GM23338 (cell line): ENCODE measurements at regions not wholly inside any gene's neighbourhood (a gene's known extent, or its start where the extent isn't known, plus 50 kb on each side); places are given as distances from the start of the nearest gene placed in this dataset.

Source experiments
- ATAC-seq: fragments of 200-7000 bp; cut with Tn5 transposase; 3 replicates; pipeline ENCODE4 v1.9.1; 2020
- DNase-seq: peaks from one replicate; pipeline ENCODE4 v3.0.0-alpha.2; 2015; ENCODE audit warnings: low spot score
- H2AFZ ChIP-seq: fragments of 200-600 bp; sonication (generic); 2 replicates; pipeline ENCODE4 v1.8.0; 2016; ENCODE audit warnings: antibody characterized with exemption, mild to moderate bottlenecking, moderate library complexity
- H3F3A ChIP-seq: fragments of 200-600 bp; sonication (generic); replicated peaks from 2 replicates; pipeline ENCODE4 v1.8.0; 2017; ENCODE audit warnings: antibody characterized with exemption, mixed run types, low read depth
- H3K27ac ChIP-seq: fragments of 200-600 bp; sonication (generic); 2 replicates; pipeline ENCODE4 v1.6.1; 2016; ENCODE audit warnings: low read depth
- H3K27me3 ChIP-seq: fragments of 200-600 bp; sonication (generic); 2 replicates; pipeline ENCODE4 v1.8.0; 2016; ENCODE audit warnings: mild to moderate bottlenecking, mixed run types, moderate library complexity; ENCODE audit not compliant: insufficient read depth
- H3K36me3 ChIP-seq: fragments of 200-600 bp; sonication (generic); 2 replicates; pipeline ENCODE4 v1.8.0; 2016; ENCODE audit warnings: mild to moderate bottlenecking; ENCODE audit not compliant: insufficient read depth
- H3K4me1 ChIP-seq: fragments of 200-600 bp; sonication (generic); 2 replicates; pipeline ENCODE4 v1.8.0; 2016; ENCODE audit warnings: mild to moderate bottlenecking, moderate library complexity; ENCODE audit not compliant: insufficient read depth
- H3K4me2 ChIP-seq: fragments of 200-600 bp; sonication (generic); 2 replicates; pipeline ENCODE4 v1.7.1; 2017; ENCODE audit warnings: mixed run types
- H3K4me3 ChIP-seq: fragments of 200-600 bp; sonication (generic); 2 replicates; pipeline ENCODE4 v1.6.1; 2016; ENCODE audit warnings: mixed run types
- H3K79me2 ChIP-seq: fragments of 200-600 bp; sonication (generic); replicated peaks from 2 replicates; pipeline ENCODE4 v1.8.0; 2017; ENCODE audit warnings: mild to moderate bottlenecking; ENCODE audit not compliant: insufficient read depth
- H3K9me2 ChIP-seq: fragments of 200-600 bp; sonication (generic); 2 replicates; pipeline ENCODE4 v1.8.0; 2017; ENCODE audit not compliant: insufficient read depth
- H4K20me1 ChIP-seq: fragments of 200-600 bp; sonication (generic); replicated peaks from 2 replicates; pipeline ENCODE4 v1.8.0; 2017; ENCODE audit warnings: mild to moderate bottlenecking; ENCODE audit not compliant: insufficient read depth
- H3K27ac Mint-ChIP-seq: 2 replicates; pipeline ENCODE4 v1.8.0; 2020; ENCODE audit warnings: inconsistent platforms, mild to moderate bottlenecking, moderate library complexity, mixed read lengths
- H3K27me3 Mint-ChIP-seq: 3 replicates; pipeline ENCODE4 v1.8.0; 2022; ENCODE audit warnings: low read depth, mild to moderate bottlenecking, moderate library complexity, mixed read lengths, inconsistent platforms; ENCODE audit not compliant: insufficient read depth, poor library complexity
- H3K36me3 Mint-ChIP-seq: 3 replicates; pipeline ENCODE4 v1.8.0; 2021; ENCODE audit warnings: low read depth, mild to moderate bottlenecking, inconsistent platforms, moderate library complexity, mixed read lengths
- H3K4me1 Mint-ChIP-seq: 3 replicates; pipeline ENCODE4 v1.8.0; 2020; ENCODE audit warnings: mild to moderate bottlenecking, inconsistent platforms, mixed read lengths
- H3K4me3 Mint-ChIP-seq: 3 replicates; pipeline ENCODE4 v1.8.0; 2021; ENCODE audit warnings: moderate library complexity, mild to moderate bottlenecking, inconsistent platforms, mixed read lengths
- H3K9me3 Mint-ChIP-seq: 3 replicates; pipeline ENCODE4 v1.8.0; 2020; ENCODE audit warnings: moderate library complexity, mild to moderate bottlenecking, inconsistent platforms, mixed read lengths
- CREB1 ChIP-seq: fragments of 250-450 bp; sonication (Bioruptor Pico); IDR thresholded peaks from 2 replicates; pipeline ENCODE4 v1.5.0; 2020; ENCODE audit warnings: low read depth, mild to moderate bottlenecking, moderate library complexity
- CTCF ChIP-seq, 2 experiments: fragments of 200-600 bp in 1 of 2; sonication (generic) in 1 of 2; conservative IDR thresholded peaks; 2 replicates each; pipeline versions ENCODE4 v1.5.1 to v1.6.1; 2016 to 2017; ENCODE audit warnings: antibody characterized with exemption in 2 of 2, low read depth in 2 of 2, mild to moderate bottlenecking in 2 of 2, moderate library complexity in 1 of 2
- ETS1 ChIP-seq: IDR thresholded peaks from 2 replicates; pipeline ENCODE4 v1.6.1; 2016; ENCODE audit warnings: antibody characterized with exemption
- EZH2 ChIP-seq: fragments of 200-600 bp; sonication (generic); IDR thresholded peaks from one replicate; pipeline ENCODE4 v1.8.0; 2017; ENCODE audit warnings: antibody characterized with exemption, mild to moderate bottlenecking, low read depth; ENCODE audit not compliant: unreplicated experiment
- EZH2phosphoT487 ChIP-seq: fragments of 200-600 bp; sonication (generic); IDR thresholded peaks from one replicate; pipeline ENCODE4 v1.8.1; 2018; ENCODE audit warnings: antibody characterized with exemption; ENCODE audit not compliant: unreplicated experiment
- JUNB ChIP-seq: IDR thresholded peaks from one replicate; pipeline ENCODE4 v1.6.1; 2016; ENCODE audit warnings: antibody characterized with exemption; ENCODE audit not compliant: unreplicated experiment
- NANOG ChIP-seq: IDR thresholded peaks from 2 replicates; pipeline ENCODE4 v1.6.1; 2016; ENCODE audit warnings: antibody characterized with exemption, borderline replicate concordance
- POLR2AphosphoS5 ChIP-seq: IDR thresholded peaks from 2 replicates; pipeline ENCODE4 v1.6.1; 2016; ENCODE audit warnings: antibody characterized with exemption, low read depth
- REST ChIP-seq: IDR thresholded peaks from one replicate; pipeline ENCODE4 v1.6.1; 2018; ENCODE audit warnings: antibody characterized with exemption; ENCODE audit not compliant: unreplicated experiment
- STAT1 ChIP-seq: IDR thresholded peaks from one replicate; pipeline ENCODE4 v1.6.1; 2016; ENCODE audit warnings: antibody characterized with exemption; ENCODE audit not compliant: unreplicated experiment
- ZNF114 ChIP-seq: fragments of 250-450 bp; sonication (Bioruptor Pico); IDR thresholded peaks from 2 replicates; pipeline ENCODE4 v1.5.0; 2020; ENCODE audit warnings: mild to moderate bottlenecking, moderate library complexity
- ZNF462 ChIP-seq: fragments of 250-450 bp; sonication (Bioruptor Pico); IDR thresholded peaks from 2 replicates; pipeline ENCODE4 v1.5.0; 2020; ENCODE audit warnings: mild to moderate bottlenecking, moderate library complexity

GRCh38 chr4:18194278-18194677, 172.7 kb upstream of the LCORL start (continued):
- no peak for TF ChIP-seq ETS1
- no peak for TF ChIP-seq POLR2AphosphoS5
- no peak for TF ChIP-seq CREB1 (CRISPR knock-in tag)
- no peak for TF ChIP-seq ZNF114 (CRISPR knock-in tag)
- TF ChIP-seq EZH2 = no peak

- Histone ChIP-seq H3K36me3 (no peaks in the 10 kb centered on the region), H3F3A (no peaks in the 10 kb centered on the region), H3K4me2 (no peak overlapping the region), H3K79me2 (no peaks in the 10 kb centered on the region), H3K27me3 (no peaks in the 10 kb centered on the region), H3K4me1 (no peaks in the 10 kb centered on the region), H2AFZ (0 out of 2 replicates have a peak overlapping the region, but pooled peaks have one; percentile 47), H3K27ac (no peak overlapping the region), H3K9me2 (no peaks in the 10 kb centered on the region; the same call in 1 of the 2 replicates), H4K20me1 (no peaks in the 10 kb centered on the region), H3K4me3 (no peak overlapping the region)
- Mint-ChIP-seq H3K4me3 (no peak overlapping the region), H3K36me3 (no peaks in the 10 kb centered on the region), H3K4me1 (0 out of 3 replicates have a peak, but pooled peaks cover 6% of the 10 kb centered on the region), H3K27ac (no peak overlapping the region), H3K9me3 (no peaks in the 10 kb centered on the region), H3K27me3 (no peaks in the 10 kb centered on the region)
- DNase-seq = no peak
- ATAC-seq = no peak
- TF ChIP-seq REST (no peak), NANOG (no peak), CREB1 (CRISPR knock-in tag) (no peak), JUNB (no peak), STAT1 (no peak), ZNF114 (CRISPR knock-in tag) (no peak), ZNF462 (CRISPR knock-in tag) (no peak), POLR2AphosphoS5 (no peak), EZH2 (no peak), EZH2phosphoT487 (no peak), CTCF (conservative IDR thresholded peaks at IDR 0.05; ENCODE audit: low read depth in 2 of 2) (no peak)
These were observed 171.3 kb upstream of the LCORL start for GRCh38 chr4:18192901-18193300.
